Right cardiac atrium (tissue), 5 donors: ENCODE measurements at regions not wholly inside any gene's neighbourhood (a gene's known extent, or its start where the extent isn't known, plus 50 kb on each side); places are given as distances from the start of the nearest gene placed in this dataset.

Source experiments
- ATAC-seq, 2 donors: fragments of 200-7000 bp; cut with Tn5 transposase; one replicate each; pipeline versions ENCODE4 v1.8.0 to v1.9.1; 2020; ENCODE audit warnings: moderate library complexity in 2 of 2, mild to moderate bottlenecking in 1 of 2
- DNase-seq, 3 donors: peaks; one replicate each; pipeline ENCODE4 v3.0.0-alpha.2; 2020
- H3K27ac ChIP-seq: one replicate; pipeline ENCODE4 v1.5.1; 2013; ENCODE audit warnings: mild to moderate bottlenecking, low read length, control low read depth, moderate library complexity
- H3K27me3 ChIP-seq: one replicate; pipeline ENCODE4 v1.6.1; 2013; ENCODE audit not compliant: control insufficient read depth, insufficient read depth
- H3K4me1 ChIP-seq: one replicate; pipeline ENCODE4 v1.6.1; 2013; ENCODE audit warnings: low read length; ENCODE audit not compliant: control insufficient read depth, insufficient read depth
- H3K4me3 ChIP-seq: one replicate; pipeline ENCODE4 v1.5.1; 2013; ENCODE audit warnings: low read length, control low read depth
- H3K9me3 ChIP-seq: one replicate; pipeline ENCODE4 v1.6.1; 2013; ENCODE audit warnings: low read length; ENCODE audit not compliant: control insufficient read depth
- whole genome bisulfite sequencing: extraction: QIAGEN DNeasy Blood & Tissue Kit; methylation state at CpG from one replicate; pipeline ENCODE4 v1.1.7; 2013; 5-methylcytosine and 5-hydroxymethylcytosine counted together
- intact Hi-C, 4 donors: fragments of 100-400 bp; cut with DNase I; formaldehyde crosslinking; loops; one replicate each; pipeline versions ENCODE4 v1.11.0 to v1.14.0; 2022 to 2023
- donor health status: healthy with polysubstance abuse.
- donor health status: DM: no; HTN: yes; CAD: no.
- donor health status: DM: no; HTN: no; CAD: no.
- donor health status: DM: no; HTN: yes; CAD: no; lungs with severe emphysema.
- donor health status: DM: yes; HTN: yes; CAD: no.

GRCh38 chr7:97377713-97378112 lies 260.2 kb downstream of the SDHAF3 start:
- no peak for DNase-seq
- Histone ChIP-seq H3K9me3 (no peaks in the 10 kb centered on the region), H3K4me1 (no peaks in the 10 kb centered on the region), H3K4me3 (no peak overlapping the region), H3K27ac (no peak overlapping the region), H3K27me3 (no peaks in the 10 kb centered on the region)
- intact Hi-C loops = no loop called here
- WGBS = 94% methylated on average over 3 of the region's 3 CpGs
- no peak for ATAC-seq

- WGBS = 65% methylated on average over 4 of the region's 4 CpGs
- Histone ChIP-seq H3K27ac (no peak overlapping the region), H3K27me3 (no peaks in the 10 kb centered on the region), H3K9me3 (no peaks in the 10 kb centered on the region), H3K4me1 (no peaks in the 10 kb centered on the region), H3K4me3 (no peak overlapping the region)
- intact Hi-C loops = no loop called here
- ATAC-seq = no peak
- DNase-seq = no peak
Observed at GRCh38 chr7:97381815-97382554, 264.5 kb downstream of the SDHAF3 start.

GRCh38 chr7:97390052-97390451 lies 272.6 kb downstream of the SDHAF3 start:
- H3K27ac ChIP-seq = no peak overlapping the region
- DNase-seq (no peak), ATAC-seq (no peak)
- no peaks in the 10 kb centered on the region for H3K9me3 ChIP-seq
- intact Hi-C loops = no loop called here
- no peaks in the 10 kb centered on the region for H3K4me1 ChIP-seq
- H3K27me3 ChIP-seq = no peaks in the 10 kb centered on the region
- 85% methylated on average over 6 of the region's 6 CpGs for WGBS
- no peak overlapping the region for H3K4me3 ChIP-seq

GRCh38 chr7:97390915-97391593 lies 273.6 kb downstream of the SDHAF3 start:
- H3K27ac ChIP-seq = no peak overlapping the region
- H3K27me3 ChIP-seq = no peaks in the 10 kb centered on the region
- intact Hi-C loops = no loop called here
- DNase-seq (no peak), ATAC-seq (no peak)
- H3K9me3 ChIP-seq = no peaks in the 10 kb centered on the region
- no peaks in the 10 kb centered on the region for H3K4me1 ChIP-seq
- 64% methylated on average over 4 of the region's 4 CpGs for WGBS
- no peak overlapping the region for H3K4me3 ChIP-seq

GRCh38 chr7:97401398-97401797 lies 283.9 kb downstream of the SDHAF3 start:
- no peaks in the 10 kb centered on the region for H3K27me3 ChIP-seq
- no peak for ATAC-seq
- 43% methylated on average over 5 of the region's 5 CpGs for WGBS

GRCh38 chr7:97405835-97406234 lies 288.3 kb downstream of the SDHAF3 start:
- Histone ChIP-seq H3K9me3 (no peaks in the 10 kb centered on the region), H3K27ac (no peak overlapping the region), H3K4me3 (no peak overlapping the region), H3K4me1 (no peaks in the 10 kb centered on the region), H3K27me3 (no peaks in the 10 kb centered on the region)
- ATAC-seq (no peak), DNase-seq (no peak)
- intact Hi-C loops = no loop called here
- WGBS = 23% methylated on average over 3 of the region's 3 CpGs

More at GRCh38 chr7:97401398-97401797, 283.9 kb downstream of the SDHAF3 start:
- DNase-seq = no peak
- Histone ChIP-seq H3K4me1 (no peaks in the 10 kb centered on the region), H3K27ac (no peak overlapping the region), H3K4me3 (no peak overlapping the region), H3K9me3 (no peaks in the 10 kb centered on the region)
- intact Hi-C loops = no loop called here

GRCh38 chr7:97407106-97407505 lies 289.6 kb downstream of the SDHAF3 start:
- intact Hi-C loops = no loop called here
- Histone ChIP-seq H3K4me3 (no peak overlapping the region), H3K4me1 (no peaks in the 10 kb centered on the region), H3K27me3 (no peaks in the 10 kb centered on the region), H3K27ac (no peak overlapping the region), H3K9me3 (no peaks in the 10 kb centered on the region)
- ATAC-seq (no peak), DNase-seq (no peak)

- ATAC-seq = no peak
- Histone ChIP-seq H3K4me3 (no peak overlapping the region), H3K27me3 (no peaks in the 10 kb centered on the region), H3K9me3 (no peaks in the 10 kb centered on the region), H3K4me1 (no peaks in the 10 kb centered on the region), H3K27ac (no peak overlapping the region)
- intact Hi-C loops = no loop called here
- 81% methylated on average over 2 of the region's 2 CpGs for WGBS
- no peak for DNase-seq
Observed at GRCh38 chr7:97409346-97409745, 291.8 kb downstream of the SDHAF3 start.

GRCh38 chr7:97418312-97418711 lies 300.8 kb downstream of the SDHAF3 start:
- Histone ChIP-seq H3K27ac (no peak overlapping the region), H3K27me3 (no peaks in the 10 kb centered on the region), H3K9me3 (no peaks in the 10 kb centered on the region), H3K4me3 (no peak overlapping the region), H3K4me1 (no peaks in the 10 kb centered on the region)
- DNase-seq (no peak), ATAC-seq (no peak)
- 94% methylated on average over 2 of the region's 2 CpGs for WGBS
- intact Hi-C loops = no loop called here

GRCh38 chr7:97419898-97420297 lies 302.4 kb downstream of the SDHAF3 start:
- DNase-seq (no peak), ATAC-seq (no peak)
- Histone ChIP-seq H3K27me3 (no peaks in the 10 kb centered on the region), H3K4me3 (no peak overlapping the region), H3K4me1 (no peaks in the 10 kb centered on the region), H3K9me3 (no peaks in the 10 kb centered on the region), H3K27ac (no peak overlapping the region)
- WGBS = 87% methylated on average over 5 of the region's 5 CpGs
- intact Hi-C loops = no loop called here

- H3K27me3 ChIP-seq = no peaks in the 10 kb centered on the region
- WGBS = 75% methylated on average over 4 of the region's 4 CpGs
- H3K9me3 ChIP-seq = no peaks in the 10 kb centered on the region
- H3K27ac ChIP-seq = no peak overlapping the region
- DNase-seq (no peak), ATAC-seq (no peak)
- intact Hi-C loops = no loop called here
- H3K4me3 ChIP-seq = no peak overlapping the region
- no peaks in the 10 kb centered on the region for H3K4me1 ChIP-seq
Observed at GRCh38 chr7:97421307-97421930, 303.9 kb downstream of the SDHAF3 start.
